ENCODE measurements at regions not wholly inside any gene's neighbourhood (a gene's known extent, or its start where the extent isn't known, plus 50 kb on each side); places are given as distances from the start of the nearest gene placed in this dataset.
"Not testable (repeated sequence)": the region's sequence is repeated elsewhere in the genome, so short reads cannot be mapped to it uniquely, and the experiment has no call there.

- H3K27ac ChIP-seq (ENCODE audit: low read depth) = no peak overlapping the region
These were observed 114.1 kb downstream of the NOG start for GRCh38 chr17:56707312-56708219.

GRCh38 chr17:56708220-56708558 is 114.7 kb downstream of the NOG start:
- Histone ChIP-seq H3K36me3 (ENCODE audit: insufficient read depth) (no peaks in the 10 kb centered on the region), H3K27ac (ENCODE audit: low read depth) (no peak overlapping the region), H3K4me1 (ENCODE audit: insufficient read depth) (no peaks in the 10 kb centered on the region), H3K4me3 (ENCODE audit: low read depth, low read length) (no peak overlapping the region)
- DNase-seq (ENCODE audit: extremely low spot score) = no peak
- 63% methylated on average over 1 of the region's 1 CpG for WGBS

More at GRCh38 chr17:56707312-56708219, 114.1 kb downstream of the NOG start:
- DNase-seq (ENCODE audit: extremely low spot score) = no peak
- Histone ChIP-seq H3K36me3 (ENCODE audit: insufficient read depth) (no peaks in the 10 kb centered on the region), H3K4me3 (ENCODE audit: low read depth, low read length) (no peak overlapping the region), H3K4me1 (ENCODE audit: insufficient read depth) (no peaks in the 10 kb centered on the region)
- 30% methylated on average over 19 of the region's 19 CpGs for WGBS

- no peaks in the 10 kb centered on the region for H3K4me1 ChIP-seq (ENCODE audit: insufficient read depth)
- no peak overlapping the region for H3K4me3 ChIP-seq (ENCODE audit: low read depth, low read length)
- DNase-seq (ENCODE audit: extremely low spot score) = no peak
- WGBS = 88% methylated on average over 9 of the region's 9 CpGs
- no peaks in the 10 kb centered on the region for H3K36me3 ChIP-seq (ENCODE audit: insufficient read depth)
- H3K27ac ChIP-seq (ENCODE audit: low read depth) = no peak overlapping the region
These were observed 115.3 kb downstream of the NOG start for GRCh38 chr17:56708670-56709410.

- H3K27ac ChIP-seq (ENCODE audit: low read depth) = no peak overlapping the region
- no peak for DNase-seq (ENCODE audit: extremely low spot score)
- WGBS = 85% methylated on average over 6 of the region's 6 CpGs
- no peak overlapping the region for H3K4me3 ChIP-seq (ENCODE audit: low read depth, low read length)
- H3K4me1 ChIP-seq (ENCODE audit: insufficient read depth) = no peaks in the 10 kb centered on the region
- H3K36me3 ChIP-seq (ENCODE audit: insufficient read depth) = no peaks in the 10 kb centered on the region
These were observed 117.5 kb downstream of the NOG start for GRCh38 chr17:56710986-56711385.

GRCh38 chr17:56715613-56716357 is 117.9 kb downstream of the C17orf67 start:
- DNase-seq (ENCODE audit: extremely low spot score) = peak; percentile 28
- Histone ChIP-seq H3K36me3 (ENCODE audit: insufficient read depth) (no peaks in the 10 kb centered on the region), H3K4me1 (ENCODE audit: insufficient read depth) (no peaks in the 10 kb centered on the region), H3K4me3 (ENCODE audit: low read depth, low read length) (no peak overlapping the region), H3K27ac (ENCODE audit: low read depth) (no peak overlapping the region)
- WGBS = 21% methylated on average over 8 of the region's 8 CpGs

- H3K4me3 ChIP-seq (ENCODE audit: low read depth, low read length) = no peak overlapping the region
- H3K4me1 ChIP-seq (ENCODE audit: insufficient read depth) = no peaks in the 10 kb centered on the region
- H3K27ac ChIP-seq (ENCODE audit: low read depth) = no peak overlapping the region
- no peak for DNase-seq (ENCODE audit: extremely low spot score)
- WGBS = 89% methylated on average over 4 of the region's 4 CpGs
- H3K36me3 ChIP-seq (ENCODE audit: insufficient read depth) = no peaks in the 10 kb centered on the region
These were observed 116.2 kb downstream of the C17orf67 start for GRCh38 chr17:56717471-56717870.

GRCh38 chr17:56718515-56718914 is 115.2 kb downstream of the C17orf67 start:
- WGBS = 64% methylated on average over 4 of the region's 4 CpGs
- Histone ChIP-seq H3K4me3 (ENCODE audit: low read depth, low read length) (no peak overlapping the region), H3K36me3 (ENCODE audit: insufficient read depth) (no peaks in the 10 kb centered on the region), H3K4me1 (ENCODE audit: insufficient read depth) (no peaks in the 10 kb centered on the region), H3K27ac (ENCODE audit: low read depth) (no peak overlapping the region)
- DNase-seq (ENCODE audit: extremely low spot score) = no peak

GRCh38 chr17:56723421-56723820 is 110.3 kb downstream of the C17orf67 start:
- Histone ChIP-seq H3K36me3 (ENCODE audit: insufficient read depth) (no peaks in the 10 kb centered on the region), H3K4me1 (ENCODE audit: insufficient read depth) (peaks cover 2% of the 10 kb centered on the region), H3K4me3 (ENCODE audit: low read depth, low read length) (no peak overlapping the region), H3K27ac (ENCODE audit: low read depth) (no peak overlapping the region)
- DNase-seq (ENCODE audit: extremely low spot score) = no peak
- 85% methylated on average over 5 of the region's 5 CpGs for WGBS

- Histone ChIP-seq H3K36me3 (ENCODE audit: insufficient read depth) (no peaks in the 10 kb centered on the region), H3K4me3 (ENCODE audit: low read depth, low read length) (no peak overlapping the region), H3K4me1 (ENCODE audit: insufficient read depth) (peaks cover 2% of the 10 kb centered on the region), H3K27ac (ENCODE audit: low read depth) (no peak overlapping the region)
- 60% methylated on average over 11 of the region's 11 CpGs for WGBS
- no peak for DNase-seq (ENCODE audit: extremely low spot score)
These were observed 109.1 kb downstream of the C17orf67 start for GRCh38 chr17:56724664-56725063.

GRCh38 chr17:56725144-56725543 is 108.6 kb downstream of the C17orf67 start:
- Histone ChIP-seq H3K4me1 (ENCODE audit: insufficient read depth) (peaks cover 2% of the 10 kb centered on the region), H3K4me3 (ENCODE audit: low read depth, low read length) (no peak overlapping the region), H3K27ac (ENCODE audit: low read depth) (no peak overlapping the region), H3K36me3 (ENCODE audit: insufficient read depth) (no peaks in the 10 kb centered on the region)
- WGBS = 54% methylated on average over 4 of the region's 4 CpGs
- DNase-seq (ENCODE audit: extremely low spot score) = no peak

- Histone ChIP-seq H3K27ac (ENCODE audit: low read depth) (no peak overlapping the region), H3K4me3 (ENCODE audit: low read depth, low read length) (no peak overlapping the region), H3K4me1 (ENCODE audit: insufficient read depth) (peaks cover 2% of the 10 kb centered on the region), H3K36me3 (ENCODE audit: insufficient read depth) (no peaks in the 10 kb centered on the region)
- WGBS = 83% methylated on average over 6 of the region's 6 CpGs
- no peak for DNase-seq (ENCODE audit: extremely low spot score)
These were observed 105.7 kb downstream of the C17orf67 start for GRCh38 chr17:56727876-56728617.

- WGBS = 83% methylated on average over 5 of the region's 5 CpGs
These were observed 102.6 kb downstream of the C17orf67 start for GRCh38 chr17:56731096-56731495.

GRCh38 chr17:56733833-56734232 is 99.9 kb downstream of the C17orf67 start:
- WGBS = 92% methylated on average over 5 of the region's 5 CpGs
- no peaks in the 10 kb centered on the region for H3K36me3 ChIP-seq (ENCODE audit: insufficient read depth)
- DNase-seq (ENCODE audit: extremely low spot score) = no peak
- H3K4me3 ChIP-seq (ENCODE audit: low read depth, low read length) = no peak overlapping the region
- H3K27ac ChIP-seq (ENCODE audit: low read depth) = no peak overlapping the region
- no peaks in the 10 kb centered on the region for H3K4me1 ChIP-seq (ENCODE audit: insufficient read depth)

More at GRCh38 chr17:56731096-56731495, 102.6 kb downstream of the C17orf67 start:
- H3K4me3 ChIP-seq (ENCODE audit: low read depth, low read length); DNase-seq (ENCODE audit: extremely low spot score); H3K4me1 ChIP-seq (ENCODE audit: insufficient read depth); H3K36me3 ChIP-seq (ENCODE audit: insufficient read depth); H3K27ac ChIP-seq (ENCODE audit: low read depth): not testable (repeated sequence)

Measured in urinary bladder (tissue), 3 donors.